ENCODE measurements at regions not wholly inside any gene's neighbourhood (a gene's known extent, or its start where the extent isn't known, plus 50 kb on each side); places are given as distances from the start of the nearest gene placed in this dataset.

- Histone ChIP-seq H3K79me2 (ENCODE audit: control insufficient read depth, insufficient read depth, low read length) (no peaks in the 10 kb centered on the region), H3K9me1 (ENCODE audit: control insufficient read depth, insufficient read depth, low read length) (no peaks in the 10 kb centered on the region), H3K4me2 (ENCODE audit: insufficient read depth, low read length) (no peak overlapping the region), H3K27me3 (ENCODE audit: control insufficient read depth in 2 of 2, insufficient read depth in 2 of 2, low read length in 2 of 2) (peaks cover 0 to 4% of the 10 kb centered on the region in 2 experiments; a peak in 1 of 5 replicates), H3K9me3 (replicated peaks; ENCODE audit: control insufficient read depth, insufficient read depth, low read depth, low read length) (no peaks in the 10 kb centered on the region), H4K20me1 (replicated peaks; ENCODE audit: control insufficient read depth, insufficient read depth, low read length) (no peaks in the 10 kb centered on the region), H3K4me1 (replicated peaks in 1 of 2; ENCODE audit: control insufficient read depth in 2 of 2, insufficient read depth in 2 of 2, low read length in 2 of 2) (no peaks in the 10 kb centered on the region), H2AFZ (ENCODE audit: low read depth, low read length) (no peak overlapping the region), H3K27ac (ENCODE audit: extremely low read depth, low read depth, low read length) (no peak overlapping the region), H3K4me3 (no peak overlapping the region), H3K36me3 (ENCODE audit: control insufficient read depth, insufficient read depth, low read length) (no peaks in the 10 kb centered on the region), H3K9ac (ENCODE audit: insufficient read depth in 1 of 2, low read depth in 2 of 2, low read length in 2 of 2) (no peak overlapping the region)
- intact Hi-C loops (cut with micrococcal nuclease) = no loop called here
- no peak for FAIRE-seq
- POLR2A ChIA-PET = no interaction called here
- no peak for DNase-seq (ENCODE audit: extremely low read depth in 1 of 4, low spot score in 3 of 4)
- 7% methylated on average over 4 of the region's 4 CpGs for WGBS (ENCODE audit: insufficient coverage, low coverage, missing lambda C conversion rate)
- BruUV-seq (replicated peaks) = no TSS peak
- no peak for ATAC-seq
- in situ Hi-C loops (cut with MboI) = no loop called here
- CTCF ChIA-PET (ENCODE audit: low intra/inter-chr PET ratio) = no interaction called here
- TF ChIP-seq BRD4 (IDR thresholded peaks at IDR 0.05) (no peak), ARID1B (IDR thresholded peaks at IDR 0.05) (no peak), ZNF75A (CRISPR knock-in tag; IDR thresholded peaks at IDR 0.05) (no peak), OTX1 (CRISPR knock-in tag; IDR thresholded peaks at IDR 0.05) (no peak), ATF3 (IDR thresholded peaks at IDR 0.05) (no peak), ATF3 (CRISPR knock-in tag; conservative IDR thresholded peaks at IDR 0.05) (no peak), ZNF124 (CRISPR knock-in tag; IDR thresholded peaks at IDR 0.05) (no peak), KLF10 (CRISPR knock-in tag; IDR thresholded peaks at IDR 0.05) (no peak), IRF9 (tag; IDR thresholded peaks at IDR 0.05) (no peak), NFIX (CRISPR knock-in tag; IDR thresholded peaks at IDR 0.05; ENCODE audit: low read depth) (no peak), ZC3H8 (IDR thresholded peaks at IDR 0.05) (no peak), L3MBTL2 (IDR thresholded peaks at IDR 0.05) (no peak), SNRNP70 (optimal IDR thresholded peaks at IDR 0.05; ENCODE audit: low read depth, low read length) (no peak), NFE2 (IDR thresholded peaks at IDR 0.05; ENCODE audit: low read depth) (no peak), CREM (IDR thresholded peaks at IDR 0.05; ENCODE audit: low read depth) (no peak), CLOCK (CRISPR knock-in tag; IDR thresholded peaks at IDR 0.05; ENCODE audit: borderline replicate concordance) (no peak), ZNF764 (CRISPR knock-in tag; IDR thresholded peaks at IDR 0.05; ENCODE audit: low read depth) (no peak), KHSRP (IDR thresholded peaks at IDR 0.05) (no peak)
Observed at GRCh38 chr6:85392379-85392778, 57.5 kb upstream of the NT5E start.

Measured in K562 (cell line).